RKO (cell line): ENCODE measurements at regions not wholly inside any gene's neighbourhood (a gene's known extent, or its start where the extent isn't known, plus 50 kb on each side); places are given as distances from the start of the nearest gene placed in this dataset.

Source experiments
- DNase-seq: peaks from one replicate; pipeline ENCODE4 v3.0.0-alpha.2; 2016; ENCODE audit warnings: low spot score

- no peak for DNase-seq
Observed at GRCh38 chr14:56501909-56502530, 77.6 kb upstream of the TMEM260 start.

- no peak for DNase-seq
Observed at GRCh38 chr14:56505361-56505760, 74.2 kb upstream of the TMEM260 start.

GRCh38 chr14:56512521-56512920 is 67.1 kb upstream of the TMEM260 start:
- DNase-seq, result no peak

GRCh38 chr14:56514663-56515371 is 64.8 kb upstream of the TMEM260 start:
- peak; percentile 19 for DNase-seq

- no peak for DNase-seq
Observed at GRCh38 chr14:56515739-56516138, 63.9 kb upstream of the TMEM260 start.

- no peak for DNase-seq
Observed at GRCh38 chr14:56522403-56522802, 57.2 kb upstream of the TMEM260 start.

- no peak for DNase-seq
Observed at GRCh38 chr14:56524971-56525677, 54.5 kb upstream of the TMEM260 start.

GRCh38 chr14:56528927-56529326 is 50.7 kb upstream of the TMEM260 start:
- DNase-seq, result no peak
